ENCODE measurements at regions not wholly inside any gene's neighbourhood (a gene's known extent, or its start where the extent isn't known, plus 50 kb on each side); places are given as distances from the start of the nearest gene placed in this dataset.
"Not testable (repeated sequence)": the region's sequence is repeated elsewhere in the genome, so short reads cannot be mapped to it uniquely, and the experiment has no call there.

DNA sequence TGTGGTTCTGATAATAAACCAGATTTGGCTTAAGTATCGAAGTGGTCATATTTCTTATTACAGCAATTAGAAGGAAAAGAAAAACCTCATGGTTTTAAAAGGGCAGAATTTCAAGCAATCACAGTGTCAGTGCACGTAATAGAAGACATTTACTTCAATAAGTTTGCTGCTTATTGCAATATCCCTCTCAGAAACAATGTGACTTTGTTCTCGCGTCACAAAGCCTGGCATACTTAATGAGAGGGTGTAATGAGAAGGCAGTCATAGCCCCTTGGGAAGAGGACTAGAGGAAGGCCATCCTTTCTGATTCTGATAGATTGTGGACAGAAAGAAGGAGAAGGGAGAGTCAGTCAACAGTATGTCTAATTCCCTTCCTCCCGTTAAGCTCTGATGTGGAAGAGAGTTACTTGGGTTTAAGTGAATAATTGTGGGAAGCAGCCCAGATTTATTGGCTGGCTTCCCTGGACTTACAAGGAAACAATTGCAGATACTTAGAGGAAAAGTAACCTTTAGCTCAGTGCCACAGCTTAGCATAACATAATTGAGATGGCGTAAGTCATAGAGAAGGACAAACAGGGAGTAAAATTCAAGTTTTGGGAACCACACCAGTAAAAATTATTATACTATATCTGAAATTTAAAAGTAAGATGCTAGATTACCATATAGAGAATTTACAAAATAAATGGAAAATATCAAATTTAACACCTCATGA is 738.2 kb downstream of the PRIM2 start:
- not testable (repeated sequence) for FAIRE-seq

GRCh38 chr6:58059701-58060100 is 742.3 kb downstream of the PRIM2 start:
- not testable (repeated sequence) for DNase-seq (ENCODE audit: extremely low spot score, insufficient read length, low read depth)

More for the DNA sequence above, 738.2 kb downstream of the PRIM2 start:
- not testable (repeated sequence) for DNase-seq (ENCODE audit: extremely low spot score, insufficient read length, low read depth)

DNA sequence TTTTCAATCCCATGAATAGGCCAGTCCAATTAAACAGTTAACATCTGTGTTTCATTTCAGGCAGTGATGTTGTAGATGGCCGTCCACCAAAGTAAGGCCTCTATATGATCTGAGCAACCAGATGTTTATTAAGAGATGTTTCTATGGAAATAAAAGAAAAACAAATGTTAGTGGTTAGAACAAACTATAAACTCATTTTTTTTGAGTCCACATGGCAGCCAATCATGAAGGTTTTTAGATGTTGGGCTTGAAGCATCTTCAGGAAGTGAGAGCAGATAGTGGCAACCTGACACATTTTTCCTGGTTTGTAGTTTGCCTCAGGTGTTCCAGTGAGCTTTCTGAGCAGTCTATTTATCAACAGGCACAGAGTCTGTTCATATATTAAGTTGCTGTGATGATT is 746.1 kb downstream of the PRIM2 start:
- not testable (repeated sequence) for DNase-seq (ENCODE audit: extremely low spot score, insufficient read length, low read depth); FAIRE-seq

More at GRCh38 chr6:58059701-58060100, 742.3 kb downstream of the PRIM2 start:
- not testable (repeated sequence) for FAIRE-seq

- not testable (repeated sequence) for DNase-seq (ENCODE audit: extremely low spot score, insufficient read length, low read depth); FAIRE-seq
These were observed 750.6 kb downstream of the PRIM2 start for GRCh38 chr6:58067867-58068548.

DNA sequence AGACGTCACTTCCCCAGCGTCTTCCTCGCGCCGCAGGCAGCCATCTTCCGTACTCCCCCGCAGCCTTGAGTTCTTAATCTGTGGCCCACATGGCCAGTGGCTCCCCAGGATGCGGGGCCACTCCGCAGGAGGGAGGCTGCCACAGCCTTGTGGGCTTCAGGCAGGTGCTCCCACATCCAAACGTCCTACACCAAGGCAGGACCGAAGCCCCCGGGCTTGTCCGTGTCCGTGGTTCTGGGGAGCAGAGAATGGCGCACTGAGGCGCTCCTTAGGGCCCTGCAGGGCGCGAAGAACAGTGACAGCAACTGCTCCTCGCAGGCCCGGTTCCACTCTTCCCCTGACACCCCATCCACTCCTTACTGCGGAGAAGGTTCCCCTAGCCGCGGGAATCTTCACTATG is 755.8 kb downstream of the PRIM2 start:
- FAIRE-seq (no peak), DNase-seq (ENCODE audit: extremely low spot score, insufficient read length, low read depth) (no peak)

DNA sequence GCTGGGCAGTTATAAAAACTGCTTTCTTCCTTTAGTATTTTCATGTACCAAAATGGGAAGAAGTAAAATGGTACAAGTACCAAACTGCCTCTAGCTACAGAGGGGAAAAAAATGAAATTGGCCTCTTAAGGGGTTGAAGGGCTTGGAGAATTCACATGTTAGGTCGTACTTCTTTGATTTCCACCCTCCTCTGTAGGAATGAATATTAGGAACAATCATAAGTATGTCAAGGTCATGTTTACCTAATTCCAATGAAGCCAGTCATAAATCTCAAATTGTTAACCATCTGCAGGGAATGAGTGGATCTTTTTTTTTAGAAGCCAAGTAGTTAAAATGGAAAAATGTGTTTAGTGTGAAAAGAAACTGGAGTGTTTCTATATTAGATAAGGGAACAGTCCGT is 772.6 kb downstream of the PRIM2 start:
- FAIRE-seq; DNase-seq (ENCODE audit: extremely low spot score, insufficient read length, low read depth): not testable (repeated sequence)

DNA sequence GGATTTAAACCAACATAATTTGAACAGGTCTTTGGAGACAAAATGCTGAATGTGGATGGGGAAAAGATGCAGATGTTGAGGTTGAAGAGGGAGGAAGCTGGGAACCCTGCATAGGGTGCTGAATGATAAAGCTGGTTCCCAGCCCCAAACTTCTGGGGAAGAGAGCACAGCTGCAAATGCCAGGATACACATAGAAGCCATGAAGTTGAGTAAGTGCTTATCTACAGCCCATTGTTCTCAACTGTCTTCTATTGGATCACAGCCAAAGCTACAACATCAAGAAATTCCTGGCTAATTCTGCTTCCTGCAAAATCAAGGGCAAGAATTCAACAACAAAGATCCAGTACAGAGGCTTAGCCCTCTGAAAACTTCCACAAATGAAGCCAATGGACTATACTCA is 779.8 kb downstream of the PRIM2 start:
- FAIRE-seq; DNase-seq (ENCODE audit: extremely low spot score, insufficient read length, low read depth): not testable (repeated sequence)

- no peak for DNase-seq (ENCODE audit: extremely low spot score, insufficient read length, low read depth)
- FAIRE-seq: no peak
These were observed 796.5 kb downstream of the PRIM2 start for GRCh38 chr6:58113960-58114359.

GRCh38 chr6:58117162-58117561 is 799.7 kb downstream of the PRIM2 start:
- not testable (repeated sequence) for DNase-seq (ENCODE audit: extremely low spot score, insufficient read length, low read depth); FAIRE-seq

GRCh38 chr6:58121616-58122015 is 804.2 kb downstream of the PRIM2 start:
- FAIRE-seq: not testable (repeated sequence)

GRCh38 chr6:58123770-58124169 is 806.3 kb downstream of the PRIM2 start:
- not testable (repeated sequence) for FAIRE-seq; DNase-seq (ENCODE audit: extremely low spot score, insufficient read length, low read depth)

More at GRCh38 chr6:58121616-58122015, 804.2 kb downstream of the PRIM2 start:
- not testable (repeated sequence) for DNase-seq (ENCODE audit: extremely low spot score, insufficient read length, low read depth)

GRCh38 chr6:58128549-58128948 is 811.1 kb downstream of the PRIM2 start:
- DNase-seq (ENCODE audit: extremely low spot score, insufficient read length, low read depth); FAIRE-seq: not testable (repeated sequence)

- FAIRE-seq; DNase-seq (ENCODE audit: extremely low spot score, insufficient read length, low read depth): not testable (repeated sequence)
These were observed 811.7 kb downstream of the PRIM2 start for GRCh38 chr6:58129098-58129497.

DNA sequence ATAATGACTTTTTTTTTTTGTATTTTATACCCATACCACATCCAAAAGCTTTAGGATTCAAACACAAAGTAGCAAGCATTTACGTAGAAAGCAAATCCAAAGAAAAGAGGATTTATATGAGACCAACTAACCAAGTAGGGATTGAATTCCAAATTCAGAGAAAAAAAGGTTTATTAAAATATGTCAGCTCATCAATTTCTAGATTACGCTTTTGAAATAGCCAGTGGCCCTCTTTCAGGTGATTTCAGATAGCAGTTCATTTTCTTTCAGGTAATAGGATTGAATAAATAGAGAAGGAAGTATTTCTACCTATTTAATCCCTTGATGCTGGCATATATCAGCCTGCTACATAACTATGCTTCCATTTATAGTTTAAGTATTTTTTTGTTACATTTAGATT is 822.3 kb downstream of the PRIM2 start:
- DNase-seq (ENCODE audit: extremely low spot score, insufficient read length, low read depth); FAIRE-seq: not testable (repeated sequence)

- DNase-seq (ENCODE audit: extremely low spot score, insufficient read length, low read depth); FAIRE-seq: not testable (repeated sequence)
These were observed 853.6 kb downstream of the PRIM2 start for GRCh38 chr6:58171025-58171424.

DNA sequence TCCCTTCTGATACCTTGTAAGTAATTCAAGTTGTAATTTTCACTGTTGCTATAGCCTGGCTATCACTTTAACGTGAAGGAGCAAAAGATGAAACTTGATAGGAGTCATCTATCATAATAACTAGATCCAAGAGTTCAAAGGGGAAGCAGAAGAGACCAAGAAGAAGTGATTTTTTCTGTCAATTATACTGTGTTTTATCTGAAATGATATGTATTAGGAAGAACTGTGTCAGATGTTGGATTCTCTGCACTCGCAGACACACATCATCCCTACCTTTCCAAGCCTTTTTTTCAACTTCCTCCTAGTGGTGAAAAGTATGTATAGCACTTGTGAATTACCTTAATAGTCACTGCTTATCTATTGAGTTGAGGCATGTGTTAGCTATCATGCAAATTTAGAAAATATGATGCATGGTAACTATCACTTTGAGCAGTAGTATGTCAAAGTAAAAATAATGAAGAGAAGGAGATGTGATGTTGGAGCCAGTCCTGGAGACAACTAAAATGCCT is 864.2 kb downstream of the PRIM2 start:
- peak; percentile 75 for FAIRE-seq
- DNase-seq (ENCODE audit: extremely low spot score, insufficient read length, low read depth): not testable (repeated sequence)

GRCh38 chr6:58185300-58185699 is 867.9 kb downstream of the PRIM2 start:
- FAIRE-seq; DNase-seq (ENCODE audit: extremely low spot score, insufficient read length, low read depth): not testable (repeated sequence)

- DNase-seq (ENCODE audit: extremely low spot score, insufficient read length, low read depth); FAIRE-seq: not testable (repeated sequence)
These were observed 875.8 kb downstream of the PRIM2 start for GRCh38 chr6:58193209-58193608.

GRCh38 chr6:58198301-58198700 is 880.9 kb downstream of the PRIM2 start:
- no peak for FAIRE-seq
- no peak for DNase-seq (ENCODE audit: extremely low spot score, insufficient read length, low read depth)

DNA sequence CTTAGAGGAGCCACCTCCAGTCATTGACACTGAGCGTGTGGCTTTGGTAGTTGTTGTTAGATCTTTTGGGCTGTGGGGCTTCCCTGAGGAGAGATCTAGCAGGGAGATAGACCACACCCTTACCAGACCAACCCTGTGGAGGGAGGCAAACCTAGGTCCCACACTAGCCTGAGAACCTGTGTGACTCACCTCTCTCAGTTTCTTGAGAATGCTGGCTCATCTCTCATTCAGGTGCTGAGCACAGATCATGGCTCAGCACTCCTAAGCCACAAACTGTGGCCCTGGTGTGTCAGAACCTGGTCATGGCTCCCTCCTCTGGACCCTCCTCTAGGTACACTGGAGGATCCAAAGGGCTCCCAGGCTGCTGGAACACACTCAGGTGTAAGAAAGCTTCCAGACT is 919.7 kb downstream of the PRIM2 start:
- not testable (repeated sequence) for FAIRE-seq; DNase-seq (ENCODE audit: extremely low spot score, insufficient read length, low read depth)

DNA sequence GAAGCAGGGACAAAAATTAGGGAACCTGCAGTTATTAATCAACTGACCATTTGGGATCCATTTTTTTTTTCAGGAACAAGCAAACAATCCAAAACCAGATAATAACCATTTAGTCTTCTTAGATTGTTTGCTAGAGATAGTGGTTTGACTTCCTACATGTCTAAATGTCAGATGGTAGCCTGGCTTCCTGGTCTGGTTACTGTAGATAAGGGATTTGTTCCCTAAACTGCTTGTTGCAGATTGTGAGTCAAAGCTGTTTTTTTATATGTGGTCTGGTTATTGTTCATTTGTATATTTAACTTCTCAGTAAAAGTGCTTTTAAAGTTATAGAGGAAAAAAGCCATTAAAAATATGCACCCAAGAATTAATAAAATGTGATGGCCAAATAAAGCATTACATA is 921.0 kb downstream of the PRIM2 start:
- not testable (repeated sequence) for FAIRE-seq; DNase-seq (ENCODE audit: extremely low spot score, insufficient read length, low read depth)
